IMR-90 (cell line): ENCODE measurements at regions not wholly inside any gene's neighbourhood (a gene's known extent, or its start where the extent isn't known, plus 50 kb on each side); places are given as distances from the start of the nearest gene placed in this dataset.

Source experiments
- ATAC-seq: fragments of 200-7000 bp; cut with Tn5 transposase; 2 replicates; pipeline ENCODE4 v1.9.1; 2020; ENCODE audit warnings: low read depth, mild to moderate bottlenecking, moderate library complexity
- BruUV-seq: library from RNA; stranded (reverse); fragments of 400-500 nt; replicated peaks from 2 replicates; lab custom pipeline; 2021; lab: Mats Ljungman, UMichigan
- CTCF ChIA-PET: fragments of 300-600 bp; formaldehyde crosslinking; extraction: SDS; loops from one replicate; lab custom pipeline; 2021; ENCODE audit warnings: antibody characterized with exemption; lab: Yijun Ruan, JAX
- POLR2A ChIA-PET: fragments of 300-600 bp; sonication (Branson Sonifier 250); formaldehyde crosslinking; loops from one replicate; lab custom pipeline; 2022; ENCODE audit warnings: antibody characterized with exemption; ENCODE audit not compliant: unreplicated experiment; lab: Charles Lee
- DNase-seq: peaks from one replicate; pipeline ENCODE4 v3.0.0; 2013
- H2AFZ ChIP-seq: replicated peaks from 2 replicates; pipeline ENCODE3; 2013; ENCODE audit warnings: low read length, mild to moderate bottlenecking; ENCODE audit not compliant: poor library complexity
- H2AK5ac ChIP-seq: 2 replicates; pipeline ENCODE4 v1.6.1; 2013; ENCODE audit warnings: low read depth, low read length, inconsistent platforms
- H2AK9ac ChIP-seq: replicated peaks from 2 replicates; pipeline ENCODE3; 2013; ENCODE audit warnings: mild to moderate bottlenecking, low read depth, low read length, moderate library complexity; ENCODE audit not compliant: poor library complexity
- H2BK120ac ChIP-seq: 2 replicates; pipeline ENCODE4 v1.6.1; 2013; ENCODE audit warnings: low read depth, low read length, inconsistent platforms
- H2BK15ac ChIP-seq: 3 replicates; pipeline ENCODE4 v1.6.1; 2013; ENCODE audit warnings: low read depth, low read length, inconsistent platforms
- H2BK20ac ChIP-seq: 2 replicates; pipeline ENCODE4 v1.6.1; 2013; ENCODE audit warnings: low read depth, mild to moderate bottlenecking, inconsistent platforms, low read length, moderate library complexity
- H2BK5ac ChIP-seq: 2 replicates; pipeline ENCODE4 v1.6.1; 2013; ENCODE audit warnings: mild to moderate bottlenecking, low read depth, low read length, inconsistent platforms; ENCODE audit not compliant: poor library complexity, severe bottlenecking
- H3K14ac ChIP-seq: replicated peaks from 2 replicates; pipeline ENCODE4 v1.6.1; 2013; ENCODE audit warnings: low read depth, low read length, inconsistent platforms
- H3K18ac ChIP-seq: 2 replicates; pipeline ENCODE4 v1.6.1; 2013; ENCODE audit warnings: low read depth, low read length, control low read depth
- H3K23ac ChIP-seq: 2 replicates; pipeline ENCODE4 v1.6.1; 2013; ENCODE audit warnings: low read depth, low read length, inconsistent platforms
- H3K27ac ChIP-seq: 2 replicates; pipeline ENCODE4 v1.5.1; 2013; ENCODE audit warnings: mild to moderate bottlenecking, control low read depth, low read length; ENCODE audit not compliant: insufficient read depth
- H3K27me3 ChIP-seq: 2 replicates; pipeline ENCODE4 v1.6.1; 2013; ENCODE audit warnings: low read length; ENCODE audit not compliant: control insufficient read depth, insufficient read depth
- H3K36me3 ChIP-seq: 2 replicates; pipeline ENCODE4 v1.6.1; 2013; ENCODE audit warnings: low read length, mixed read lengths; ENCODE audit not compliant: control insufficient read depth, insufficient read depth
- H3K4ac ChIP-seq: 2 replicates; pipeline ENCODE4 v1.6.1; 2013; ENCODE audit warnings: low read depth, low read length, inconsistent platforms
- H3K4me1 ChIP-seq: 2 replicates; pipeline ENCODE4 v1.6.1; 2013; ENCODE audit warnings: low read length, mixed read lengths; ENCODE audit not compliant: control insufficient read depth, insufficient read depth
- H3K4me2 ChIP-seq: 2 replicates; pipeline ENCODE4 v1.6.1; 2013; ENCODE audit warnings: low read depth, mild to moderate bottlenecking, control low read depth, low read length, moderate library complexity
- H3K4me3 ChIP-seq: 2 replicates; pipeline ENCODE4 v1.5.1; 2013; ENCODE audit warnings: low read depth, mild to moderate bottlenecking, control low read depth, low read length, moderate library complexity; ENCODE audit not compliant: insufficient read depth
- H3K56ac ChIP-seq: 2 replicates; pipeline ENCODE4 v1.6.1; 2013; ENCODE audit warnings: low read length, inconsistent platforms; ENCODE audit not compliant: insufficient read depth; ENCODE audit errors: extremely low read depth
- H3K79me1 ChIP-seq, 2 experiments: 2 replicates each; pipeline ENCODE4 v1.6.1; 2013; ENCODE audit warnings: low read length in 2 of 2, inconsistent platforms in 1 of 2, low read depth in 1 of 2
- H3K9ac ChIP-seq: 2 replicates; pipeline ENCODE4 v1.6.1; 2013; ENCODE audit warnings: low read depth, low read length, control low read depth
- H3K9me1 ChIP-seq: 2 replicates; pipeline ENCODE4 v1.6.1; 2013; ENCODE audit warnings: low read length, inconsistent platforms; ENCODE audit not compliant: insufficient read depth
- H3K9me3 ChIP-seq: 2 replicates; pipeline ENCODE4 v1.6.1; 2013; ENCODE audit warnings: low read length; ENCODE audit not compliant: control insufficient read depth, insufficient read depth
- H4K20me1 ChIP-seq: 2 replicates; pipeline ENCODE4 v1.6.1; 2013; ENCODE audit warnings: low read length, inconsistent platforms; ENCODE audit not compliant: insufficient read depth
- H4K5ac ChIP-seq: 2 replicates; pipeline ENCODE4 v1.6.1; 2013; ENCODE audit warnings: mild to moderate bottlenecking, low read depth, low read length, control low read depth
- H4K8ac ChIP-seq, 2 experiments: 2 replicates each; pipeline ENCODE4 v1.6.1; 2013; ENCODE audit warnings: low read depth in 2 of 2, low read length in 2 of 2, control low read depth in 1 of 2, inconsistent platforms in 1 of 2
- H4K91ac ChIP-seq: 2 replicates; pipeline ENCODE4 v1.6.1; 2013; ENCODE audit warnings: low read depth, low read length, inconsistent platforms; ENCODE audit not compliant: insufficient read depth
- BHLHE40 ChIP-seq: fragments of 150-350 bp; IDR thresholded peaks from 2 replicates; pipeline ENCODE4 v1.6.1; 2016; ENCODE audit warnings: mild to moderate bottlenecking, low read depth, low read length
- MAFK ChIP-seq: IDR thresholded peaks from 2 replicates; pipeline ENCODE4 v1.6.1; 2012; ENCODE audit warnings: low read depth, low read length, improper control_type of control experiment
- MXI1 ChIP-seq: IDR thresholded peaks from 2 replicates; pipeline ENCODE4 v1.6.1; 2012; ENCODE audit warnings: low read depth, mild to moderate bottlenecking, low read length, moderate library complexity, borderline replicate concordance
- POLR2A ChIP-seq: IDR thresholded peaks from 2 replicates; pipeline ENCODE4 v1.6.1; 2012; ENCODE audit warnings: mild to moderate bottlenecking, low read depth, low read length
- WGBS, 2 experiments: methylation state at CpG; one replicate each; pipeline versions ENCODE4 v1.1.5 to v1.1.7; 2013; ENCODE audit warnings: missing lambda C conversion rate in 2 of 2; ENCODE audit not compliant: insufficient read length in 1 of 2; ENCODE audit errors: extremely low coverage in 2 of 2; 5-methylcytosine and 5-hydroxymethylcytosine counted together
- dilution Hi-C: fragments of 300-500 bp; cut with HindIII; formaldehyde crosslinking; loops from one replicate; pipeline ENCODE4 v1.14.3; 2018; ENCODE audit warnings: low sequenced_read_pairs; ENCODE audit not compliant: unreplicated experiment
- in situ Hi-C: fragments of 300-500 bp; cut with MboI; formaldehyde crosslinking; loops from 3 replicates; pipeline ENCODE4 v1.14.3; 2019; ENCODE audit warnings: low sequenced_read_pairs, inconsistent platforms, mixed read lengths
- intact Hi-C: fragments of 100-400 bp; cut with micrococcal nuclease; formaldehyde crosslinking; loops from 2 replicates; pipeline ENCODE4 v1.10.0; 2022

DNA sequence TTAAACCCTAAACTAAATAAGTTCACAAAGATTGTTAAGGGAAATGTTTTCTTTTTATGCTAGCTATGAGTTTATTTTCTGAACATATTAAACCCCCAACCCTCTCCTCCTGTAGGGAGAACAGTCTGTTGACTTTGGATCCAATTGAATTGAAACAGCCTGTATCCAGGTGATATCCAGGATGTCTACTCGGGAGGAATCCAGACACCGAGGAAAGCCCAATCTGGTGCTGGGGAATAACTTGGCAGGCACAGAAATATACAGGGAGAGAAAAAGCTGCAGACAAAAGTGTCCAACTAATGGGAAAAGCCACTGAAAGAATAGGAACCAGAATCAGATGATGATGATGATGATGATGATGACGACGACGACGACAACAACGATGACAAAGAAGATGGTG lies 93.9 kb upstream of the API5 start:
- dilution Hi-C loops: no loop called here
- no peak overlapping the region for H2BK120ac ChIP-seq
- 50% methylated on average over 1 of the region's 7 CpGs; no CpG with 5 or more reads in 1 of the 2 experiments for WGBS, 2 experiments
- H2AK9ac ChIP-seq: no peak overlapping the region
- H3K4me2 ChIP-seq: no peak overlapping the region
- ChIA-PET POLR2A (no interaction called here), CTCF (no interaction called here)
- H3K36me3 ChIP-seq: no peaks in the 10 kb centered on the region
- H2AFZ ChIP-seq: no peak overlapping the region
- H3K4me3 ChIP-seq: no peak overlapping the region
- TF ChIP-seq MXI1 (no peak), POLR2A (no peak), BHLHE40 (no peak), MAFK (no peak)
- no peaks in the 10 kb centered on the region for H3K9me1 ChIP-seq
- H3K4ac ChIP-seq: no peak overlapping the region
- DNase-seq: no peak
- in situ Hi-C loops: no loop called here
- H3K9me3 ChIP-seq: no peaks in the 10 kb centered on the region; the same call in 1 of the 2 replicates
- no TSS peak for BruUV-seq
- H3K27me3 ChIP-seq: no peaks in the 10 kb centered on the region
- no peak overlapping the region for H2BK5ac ChIP-seq
- ATAC-seq: no peak
- H3K23ac ChIP-seq: no peak overlapping the region
- no peak overlapping the region for H2BK20ac ChIP-seq
- no peaks in the 10 kb centered on the region for H4K20me1 ChIP-seq
- H3K79me1 ChIP-seq: no peaks in the 10 kb centered on the region
- H4K5ac ChIP-seq: no peak overlapping the region
- intact Hi-C loops: no loop called here
- no peak overlapping the region for H3K27ac ChIP-seq
- H3K14ac ChIP-seq: no peak overlapping the region
- no peak overlapping the region for H2BK15ac ChIP-seq
- H2AK5ac ChIP-seq: no peak overlapping the region
- H4K8ac ChIP-seq: no peak overlapping the region
- H3K56ac ChIP-seq: no peak overlapping the region
- H3K4me1 ChIP-seq: no peaks in the 10 kb centered on the region
- no peak overlapping the region for H3K18ac ChIP-seq
- no peak overlapping the region for H3K9ac ChIP-seq
- H4K91ac ChIP-seq: no peak overlapping the region
